Limb (tissue), 2 donors: ENCODE measurements at regions not wholly inside any gene's neighbourhood (a gene's known extent, or its start where the extent isn't known, plus 50 kb on each side); places are given as distances from the start of the nearest gene placed in this dataset.

ENCODE experiments used
- DNase-seq, 2 donors: peaks; one replicate each; pipeline ENCODE4 v3.0.0-alpha.2; 2016; ENCODE audit errors: extremely low spot score in 2 of 2

DNA sequence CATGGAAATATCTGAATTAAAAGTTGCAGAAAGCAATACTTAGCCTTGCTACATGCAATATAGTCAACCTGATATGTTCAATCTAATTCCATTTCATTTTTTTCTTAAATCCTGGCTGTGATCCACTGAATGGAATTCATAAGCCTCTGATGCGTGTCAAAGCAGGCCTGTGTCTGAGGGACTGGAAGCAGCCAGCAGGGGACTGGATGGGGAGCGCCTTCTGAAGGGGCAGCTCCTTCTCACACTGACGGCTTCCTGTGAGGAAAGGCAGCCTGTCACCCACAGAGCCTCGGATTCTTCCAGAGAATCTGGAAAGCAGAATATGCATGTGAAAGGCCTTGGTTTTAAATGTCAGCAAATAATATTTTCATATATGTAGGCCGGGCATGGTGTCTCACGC is 73.5 kb downstream of the KCNF1 start:
- DNase-seq, result no peak

GRCh38 chr2:10985901-10986535 is 74.3 kb downstream of the KCNF1 start:
- no peak for DNase-seq

GRCh38 chr2:10987439-10987838 is 75.7 kb downstream of the KCNF1 start:
- DNase-seq, result no peak

GRCh38 chr2:10987861-10988260 is 76.1 kb downstream of the KCNF1 start:
- DNase-seq, result no peak

DNA sequence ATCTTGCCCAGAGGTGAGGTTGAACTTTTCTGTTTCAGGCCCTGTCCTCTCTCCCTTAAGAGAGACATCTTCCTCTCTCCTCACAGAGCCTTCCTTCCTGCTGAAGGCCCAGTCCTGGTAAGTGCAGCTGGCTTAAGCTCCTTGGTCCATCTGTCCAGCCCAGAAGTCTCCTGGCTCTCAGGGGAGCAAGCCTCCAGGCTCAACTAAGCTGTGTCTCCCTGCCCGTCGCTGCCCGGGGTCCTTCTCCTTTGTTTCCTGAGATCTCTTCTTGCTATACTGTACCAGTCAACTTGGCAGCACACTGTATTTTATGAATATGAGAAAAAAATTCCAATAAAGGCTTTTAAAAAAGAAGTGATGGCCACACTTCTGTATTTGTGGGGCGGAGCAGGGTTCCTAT is 77.4 kb downstream of the KCNF1 start:
- DNase-seq, result no peak

DNA sequence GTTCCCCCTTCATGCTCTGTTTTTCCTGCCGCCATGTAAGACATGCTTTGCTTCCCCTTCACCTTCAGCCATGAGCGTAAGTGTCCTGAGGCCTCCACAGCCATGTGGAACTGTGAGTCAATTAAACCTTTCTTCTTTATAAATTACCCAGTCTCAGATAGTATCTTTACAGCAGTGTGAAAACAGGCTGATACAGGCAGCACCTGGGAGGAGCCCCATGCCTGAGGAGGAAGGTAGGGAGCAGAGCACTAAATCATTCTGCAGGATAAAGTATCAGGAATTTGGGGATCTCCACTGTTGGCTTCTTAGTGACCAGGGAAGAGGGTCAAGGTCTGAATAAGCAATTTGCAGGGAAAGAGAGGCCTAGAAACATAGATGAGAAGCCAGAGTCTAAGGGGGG is 78.0 kb downstream of the KCNF1 start:
- no peak for DNase-seq

DNA sequence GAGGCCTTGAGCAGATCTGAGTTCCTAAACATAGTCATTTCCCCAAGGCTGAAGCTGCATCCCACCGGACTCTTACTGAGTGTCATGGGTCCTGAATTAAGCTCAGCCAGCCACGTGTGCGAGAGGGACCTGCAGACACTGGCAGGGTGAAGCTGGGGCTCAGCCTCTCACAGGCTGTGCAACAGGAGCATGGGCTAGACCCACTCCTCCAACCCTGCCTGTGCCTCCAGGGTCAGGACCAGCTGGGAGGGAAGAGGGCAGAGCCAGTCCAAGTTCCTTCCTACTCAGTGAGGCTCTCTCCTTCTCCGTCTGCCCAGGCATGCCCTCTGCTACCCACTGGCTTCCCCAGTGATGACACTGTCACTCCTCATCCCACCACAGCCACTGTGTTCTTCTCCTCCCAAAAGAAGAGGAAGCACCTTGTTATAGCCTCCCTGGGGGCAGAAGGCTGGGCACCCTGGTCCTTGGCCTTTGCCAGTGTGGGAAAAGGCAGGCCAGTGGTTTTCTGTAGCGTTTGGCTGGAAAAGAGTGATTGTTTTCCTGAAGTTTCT is 78.9 kb downstream of the KCNF1 start:
- DNase-seq, result no peak

DNA sequence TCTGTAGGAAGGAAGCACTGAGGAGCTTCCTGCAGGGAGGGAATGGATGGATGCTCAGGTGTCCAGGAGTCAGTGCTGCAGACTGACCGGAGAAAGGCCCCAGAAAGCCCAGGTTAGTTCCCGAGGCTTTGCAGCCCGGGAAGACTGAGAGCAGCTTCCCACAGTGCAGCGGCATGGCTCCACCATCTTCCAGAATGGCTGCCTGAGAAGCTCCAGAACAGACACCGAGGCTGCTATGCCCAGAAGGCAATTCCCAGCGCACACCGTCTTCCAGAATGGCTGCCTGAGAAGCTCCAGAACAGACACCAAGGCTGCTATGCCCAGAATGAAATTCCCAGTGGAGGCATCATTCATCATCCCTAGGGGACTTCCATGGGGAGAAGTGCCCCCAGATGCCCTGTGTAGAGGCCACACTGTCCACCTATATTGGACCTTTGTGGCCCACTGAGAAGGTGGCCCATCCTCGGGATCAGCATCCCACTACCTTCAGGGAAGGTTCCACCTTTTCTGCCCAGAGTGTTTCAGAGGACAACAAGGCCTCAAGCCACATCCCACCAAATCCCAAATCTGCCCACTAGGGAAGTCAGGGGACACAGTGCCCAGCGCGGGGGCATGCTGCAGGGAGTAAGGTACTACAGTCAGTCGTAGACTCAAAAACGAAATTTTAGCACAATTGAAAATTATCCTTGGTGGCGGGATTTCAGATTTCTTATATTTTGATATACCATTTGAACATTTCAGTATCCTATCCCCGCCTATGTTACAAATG is 80.5 kb downstream of the KCNF1 start:
- no peak for DNase-seq

DNA sequence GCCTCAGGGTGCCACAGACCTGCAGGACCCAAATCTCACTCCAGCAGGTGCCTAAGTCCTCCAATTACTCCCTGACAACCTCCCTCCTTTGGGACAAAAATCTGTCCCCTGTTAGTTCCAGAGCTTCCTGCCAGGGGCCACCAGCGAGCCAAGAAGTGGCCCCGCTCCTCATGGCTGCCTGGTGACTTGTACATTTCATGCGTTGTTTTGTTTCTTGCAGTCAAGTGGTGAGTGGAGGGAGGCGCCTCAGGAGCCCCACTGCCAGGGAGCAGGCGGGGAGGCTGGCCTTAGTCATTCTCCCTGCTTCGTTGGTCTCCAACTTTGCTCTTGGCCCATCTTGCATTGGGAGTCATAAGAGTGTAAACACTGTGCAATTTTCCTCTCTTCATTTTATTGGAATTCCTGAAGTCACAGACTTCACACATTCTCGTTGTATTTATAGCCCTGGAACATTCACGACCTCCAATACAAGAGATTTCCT is 81.3 kb downstream of the KCNF1 start:
- DNase-seq, result no peak

- DNase-seq, result no peak
These were observed 83.7 kb downstream of the KCNF1 start for GRCh38 chr2:10995366-10995970.

DNA sequence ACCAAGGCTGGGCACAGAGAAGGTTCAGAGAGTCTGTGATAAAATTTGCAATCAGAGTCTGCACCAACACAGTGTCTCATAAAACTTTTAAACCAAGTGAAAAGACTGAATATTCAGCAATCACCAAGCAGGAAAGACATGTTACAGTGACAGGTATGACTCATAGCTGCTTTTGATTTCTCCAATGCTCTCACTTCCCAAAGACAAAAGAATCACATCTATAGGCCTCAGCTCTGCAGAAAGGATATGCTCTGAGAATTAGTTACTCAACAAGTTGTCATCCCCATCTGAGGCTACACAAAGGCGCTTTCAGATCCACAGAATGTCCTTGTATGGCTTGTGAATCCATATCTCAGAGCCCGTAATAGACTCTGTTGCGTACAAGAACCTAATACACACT is 92.5 kb downstream of the KCNF1 start:
- DNase-seq, result no peak

DNA sequence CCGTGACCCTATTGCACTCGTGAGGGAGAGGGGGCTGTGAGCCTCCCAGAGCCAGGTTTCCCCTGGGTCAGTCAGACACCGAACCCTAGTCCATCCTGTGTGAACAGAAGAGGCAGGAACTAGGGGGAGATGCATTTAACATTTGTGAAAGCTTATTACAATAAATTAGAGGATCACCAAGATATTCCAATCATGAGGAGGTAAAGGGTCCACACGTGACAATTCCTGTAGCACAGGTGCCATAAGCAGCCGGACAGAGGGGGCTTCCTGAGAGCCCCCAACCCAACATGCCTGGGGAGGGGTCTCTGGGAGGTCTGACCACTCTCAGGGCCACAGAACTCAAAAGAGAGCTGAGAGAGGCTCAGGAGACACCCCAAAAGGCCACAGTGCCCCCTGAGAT is 93.3 kb downstream of the KCNF1 start:
- no peak for DNase-seq

DNA sequence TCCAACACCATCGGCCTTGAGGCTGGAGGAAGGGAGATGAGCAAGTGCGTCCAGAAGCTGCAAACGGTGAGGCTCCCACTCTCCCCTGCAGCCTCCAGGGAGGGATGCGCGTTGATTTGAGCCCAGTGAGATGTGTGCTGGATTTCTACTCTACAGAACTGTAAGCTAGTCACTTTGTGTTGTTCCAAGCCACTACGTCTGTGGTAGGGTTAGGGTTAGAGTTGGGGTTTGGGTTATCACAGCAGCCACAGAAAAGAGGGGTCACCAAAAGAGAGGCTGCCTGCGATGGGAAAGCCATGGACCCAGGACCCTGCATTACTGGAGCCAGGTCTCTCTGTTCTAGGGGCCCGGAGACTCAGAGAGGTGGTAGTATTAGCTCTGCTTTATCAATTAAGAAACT is 94.5 kb downstream of the KCNF1 start:
- no peak for DNase-seq

DNA sequence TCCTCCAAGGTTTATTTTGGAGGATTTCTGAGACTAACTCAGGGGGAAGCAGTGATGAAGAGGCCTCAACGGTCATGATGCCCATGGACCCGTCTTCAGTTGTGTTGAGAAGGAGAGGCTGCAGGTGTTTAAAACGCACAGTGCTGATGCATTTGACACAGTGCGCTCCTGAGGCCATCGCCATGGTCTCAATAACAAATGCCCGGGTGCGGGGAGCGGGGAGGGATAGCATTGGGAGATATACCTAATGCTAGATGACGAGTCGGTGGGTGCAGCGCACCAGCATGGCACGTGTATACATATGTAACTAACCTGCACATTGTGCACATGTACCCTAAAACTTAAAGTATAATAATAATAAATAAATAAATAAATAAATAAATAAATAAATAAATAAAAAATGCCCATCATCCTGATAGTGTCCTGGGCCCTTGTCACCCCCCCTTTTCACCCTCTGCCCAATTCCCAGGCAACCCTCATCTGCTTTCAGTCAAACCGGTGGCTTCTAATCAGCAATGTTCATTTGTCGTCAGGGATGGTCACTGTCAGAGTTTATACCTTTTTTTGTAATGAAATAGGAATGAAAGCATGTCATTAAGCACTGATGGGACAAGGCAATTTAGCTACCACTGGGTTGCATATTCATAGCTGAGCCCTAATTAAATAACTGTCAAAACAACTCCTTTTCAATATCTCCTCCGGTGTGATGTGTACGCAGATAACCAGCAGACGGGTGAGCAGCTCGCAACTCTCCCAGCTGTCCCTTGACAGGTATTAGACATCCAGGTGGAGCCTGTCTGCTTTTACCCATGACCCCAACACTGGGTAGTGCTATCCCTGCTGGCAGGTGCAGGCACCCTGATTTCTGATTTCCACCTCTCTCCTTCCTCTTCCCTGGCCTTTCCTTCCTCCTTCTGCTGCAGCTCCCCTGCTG is 95.9 kb downstream of the KCNF1 start:
- DNase-seq, result no peak

DNA sequence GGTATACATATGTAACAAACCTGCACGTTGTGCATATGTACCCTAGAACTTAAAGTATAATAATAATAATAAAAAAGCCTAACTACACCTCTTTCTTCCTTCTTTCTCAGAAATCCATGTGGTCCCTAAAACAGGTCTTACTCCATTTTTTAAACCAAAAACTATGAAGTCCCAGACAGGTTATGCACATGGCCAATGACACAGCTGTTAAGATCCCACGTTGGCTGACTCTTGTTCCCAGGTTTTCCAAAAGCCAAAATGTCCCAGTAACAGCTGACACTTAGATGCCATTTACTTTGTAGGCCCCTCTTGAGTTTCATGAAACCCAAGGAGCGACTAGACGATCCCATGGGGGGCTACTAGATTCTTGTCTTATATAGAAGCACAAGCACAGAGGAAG is 97.0 kb downstream of the KCNF1 start:
- DNase-seq, result no peak

DNA sequence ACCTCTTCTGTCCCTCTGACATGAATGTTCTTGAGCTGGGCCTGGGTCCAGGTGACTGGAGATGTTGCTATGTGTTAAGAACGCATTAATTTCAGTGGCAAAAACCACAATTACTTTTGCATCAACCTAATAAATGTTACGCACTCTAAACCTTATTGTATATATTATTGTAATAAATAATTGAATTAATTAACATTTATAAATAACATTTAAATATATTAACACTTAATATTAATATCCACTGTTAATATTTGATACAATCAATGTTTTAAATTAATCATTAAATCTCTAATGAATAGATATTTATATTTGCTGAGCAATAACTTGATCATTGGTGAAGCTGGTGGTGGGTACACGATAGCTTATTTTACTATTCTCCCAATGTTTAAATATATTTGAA is 97.4 kb downstream of the KCNF1 start:
- no peak for DNase-seq

DNA sequence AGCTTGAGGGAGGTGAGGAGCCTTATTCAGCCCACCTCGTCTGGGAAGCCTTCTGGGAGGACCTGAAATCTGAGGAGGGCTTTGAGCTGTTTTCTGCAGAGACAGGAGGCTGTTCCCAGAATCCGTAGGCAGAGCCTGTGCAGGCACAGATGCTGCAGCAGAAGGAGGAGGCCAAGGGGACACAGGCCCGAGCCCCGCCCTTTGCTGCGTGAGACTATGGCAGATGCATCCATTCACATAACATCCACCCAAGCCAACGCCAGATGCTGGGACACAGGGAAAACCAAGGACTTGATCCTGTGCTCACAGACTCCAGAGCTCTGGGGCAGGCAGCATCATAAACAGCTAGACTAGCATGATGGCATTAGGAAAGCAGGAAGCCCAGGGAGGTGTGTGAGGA is 98.2 kb downstream of the KCNF1 start:
- DNase-seq, result no peak

DNA sequence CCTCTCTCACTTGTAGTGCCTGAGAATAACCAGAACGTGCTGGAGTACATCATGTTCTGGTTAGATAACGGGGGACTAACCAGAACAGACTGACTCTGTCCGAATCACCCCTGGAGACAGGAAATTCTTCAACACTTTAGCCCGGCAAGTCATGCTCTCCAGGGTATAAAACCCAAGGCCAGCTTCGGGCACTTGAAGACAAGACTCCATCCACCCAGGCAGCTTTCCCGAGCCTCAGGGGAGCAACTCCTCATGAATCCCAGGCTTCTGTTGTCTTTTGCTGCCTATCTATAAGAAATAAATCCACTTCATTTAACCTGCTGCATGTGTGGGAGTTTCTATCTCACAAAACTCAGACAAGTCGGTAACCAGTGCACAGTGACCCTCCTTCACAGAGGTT is 99.6 kb downstream of the KCNF1 start:
- no peak for DNase-seq

DNA sequence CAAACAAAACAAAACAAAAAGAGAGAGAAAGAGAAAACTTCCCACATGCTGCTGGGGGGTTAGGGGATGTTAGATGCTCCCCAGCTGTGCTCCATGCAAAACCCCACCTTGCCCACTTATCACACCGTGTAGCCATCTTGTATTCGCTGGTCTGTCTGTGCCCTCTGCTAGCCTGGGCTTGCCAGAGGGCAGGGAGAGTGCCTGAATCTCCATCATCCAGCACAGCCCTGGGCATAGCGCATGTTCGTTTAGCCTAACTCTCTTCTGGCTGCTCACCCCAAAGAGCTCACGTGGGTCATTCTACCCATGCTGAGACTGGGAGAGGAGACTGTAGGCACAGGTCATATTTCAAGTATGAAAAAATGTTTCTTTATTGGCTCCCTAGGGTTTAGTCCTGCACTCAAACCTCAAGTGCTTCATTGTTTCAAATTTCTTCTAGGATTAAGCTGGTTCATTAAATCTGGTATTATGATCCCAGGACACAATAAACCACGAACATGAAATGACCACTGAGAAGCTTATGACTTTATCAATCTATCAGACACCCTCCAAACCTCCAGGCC is 100.5 kb downstream of the KCNF1 start:
- peak in 1 of 2 donors; percentile 10 for DNase-seq

GRCh38 chr2:11013196-11013595 is 101.5 kb downstream of the KCNF1 start:
- no peak for DNase-seq

GRCh38 chr2:11014026-11014425 is 102.3 kb downstream of the KCNF1 start:
- DNase-seq, result peak in 1 of 2 donors; percentile 13
